ENCODE measurements at regions not wholly inside any gene's neighbourhood (a gene's known extent, or its start where the extent isn't known, plus 50 kb on each side); places are given as distances from the start of the nearest gene placed in this dataset.

GRCh38 chrX:114038358-114038757 is 545.5 kb upstream of the HTR2C start:
- TF ChIP-seq AFF4 (CRISPR knock-in tag; IDR thresholded peaks at IDR 0.05) (no peak), HMBOX1 (IDR thresholded peaks at IDR 0.05) (no peak), IRF2 (CRISPR knock-in tag; IDR thresholded peaks at IDR 0.05) (no peak), ZNF133 (CRISPR knock-in tag; IDR thresholded peaks at IDR 0.05) (no peak), SMARCB1 (IDR thresholded peaks at IDR 0.05; ENCODE audit: insufficient read length, low read depth) (no peak), ZNF764 (CRISPR knock-in tag; IDR thresholded peaks at IDR 0.05; ENCODE audit: low read depth) (no peak), HCFC1 (IDR thresholded peaks at IDR 0.05; ENCODE audit: low read depth, low read length) (no peak), CTCF (IDR thresholded peaks at IDR 0.05 in 2 of 3, conservative IDR thresholded peaks at IDR 0.05 in 1 of 3; ENCODE audit: insufficient read depth in 2 of 3, low read depth in 1 of 3, low read length in 3 of 3) (no peak), ZNF76 (CRISPR knock-in tag; IDR thresholded peaks at IDR 0.05; ENCODE audit: borderline replicate concordance) (no peak), HDGF (IDR thresholded peaks at IDR 0.05) (no peak), MITF (IDR thresholded peaks at IDR 0.05) (no peak), HOMEZ (CRISPR knock-in tag; IDR thresholded peaks at IDR 0.05) (no peak), CREB5 (CRISPR knock-in tag; IDR thresholded peaks at IDR 0.05) (no peak)

Data from K562 (cell line).